ENCODE measurements at regions not wholly inside any gene's neighbourhood (a gene's known extent, or its start where the extent isn't known, plus 50 kb on each side); places are given as distances from the start of the nearest gene placed in this dataset.

DNA sequence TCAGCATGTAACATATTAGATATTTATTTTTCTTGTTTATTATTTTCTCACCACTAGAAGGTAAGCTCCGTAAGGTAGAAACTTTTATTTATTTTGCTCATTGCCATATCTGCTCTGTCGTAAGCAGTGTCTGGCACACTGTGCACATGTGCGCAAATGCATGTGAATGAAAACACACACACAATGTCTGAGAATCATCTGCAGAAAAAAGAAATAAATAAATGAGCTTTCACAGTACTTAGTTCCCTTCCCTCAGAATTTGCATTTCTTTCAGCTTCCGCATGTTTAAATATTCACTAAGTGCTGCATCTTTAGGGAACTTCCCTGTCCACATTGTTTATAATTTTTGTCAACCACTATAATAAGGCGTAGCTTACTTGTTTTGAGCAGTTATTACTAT, 963.0 kb upstream of the PABPC4L start:
- no peak overlapping the region for H3K27ac Mint-ChIP-seq (ENCODE audit: unreplicated experiment)

DNA sequence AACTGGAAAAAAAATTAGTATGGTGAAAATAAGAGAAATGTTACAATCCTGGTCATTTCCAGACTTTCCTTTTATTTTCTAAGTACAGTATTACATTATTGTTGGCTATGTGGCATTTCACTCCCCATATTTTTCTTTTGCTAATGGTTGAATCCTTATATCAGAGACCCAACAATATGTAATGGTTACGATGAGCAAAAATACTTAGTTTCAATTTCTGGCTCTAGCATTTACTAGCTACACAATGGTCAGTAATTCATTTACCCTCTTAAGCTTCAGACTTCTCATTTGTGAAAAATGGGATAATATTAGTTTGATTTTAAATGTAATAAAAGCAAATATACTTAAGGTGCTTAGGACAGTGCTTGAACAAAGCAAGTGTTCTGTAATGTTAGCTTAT, 942.9 kb upstream of the PABPC4L start:
- H4K20me1 ChIP-seq (ENCODE audit: insufficient read depth, low read length), result no peaks in the 10 kb centered on the region
- no peak overlapping the region for H3K9ac ChIP-seq (ENCODE audit: low read length)
- no peak overlapping the region for H3K4me3 ChIP-seq (ENCODE audit: insufficient read depth, low read depth, low read length)
- TF ChIP-seq, protein P1, sequence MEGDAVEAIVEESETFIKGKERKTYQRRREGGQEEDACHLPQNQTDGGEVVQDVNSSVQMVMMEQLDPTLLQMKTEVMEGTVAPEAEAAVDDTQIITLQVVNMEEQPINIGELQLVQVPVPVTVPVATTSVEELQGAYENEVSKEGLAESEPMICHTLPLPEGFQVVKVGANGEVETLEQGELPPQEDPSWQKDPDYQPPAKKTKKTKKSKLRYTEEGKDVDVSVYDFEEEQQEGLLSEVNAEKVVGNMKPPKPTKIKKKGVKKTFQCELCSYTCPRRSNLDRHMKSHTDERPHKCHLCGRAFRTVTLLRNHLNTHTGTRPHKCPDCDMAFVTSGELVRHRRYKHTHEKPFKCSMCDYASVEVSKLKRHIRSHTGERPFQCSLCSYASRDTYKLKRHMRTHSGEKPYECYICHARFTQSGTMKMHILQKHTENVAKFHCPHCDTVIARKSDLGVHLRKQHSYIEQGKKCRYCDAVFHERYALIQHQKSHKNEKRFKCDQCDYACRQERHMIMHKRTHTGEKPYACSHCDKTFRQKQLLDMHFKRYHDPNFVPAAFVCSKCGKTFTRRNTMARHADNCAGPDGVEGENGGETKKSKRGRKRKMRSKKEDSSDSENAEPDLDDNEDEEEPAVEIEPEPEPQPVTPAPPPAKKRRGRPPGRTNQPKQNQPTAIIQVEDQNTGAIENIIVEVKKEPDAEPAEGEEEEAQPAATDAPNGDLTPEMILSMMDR (IDR thresholded peaks at IDR 0.05; ENCODE audit: insufficient read depth, low read depth, low read length), result no peak
- TF ChIP-seq EZH2 (IDR thresholded peaks at IDR 0.05; ENCODE audit: insufficient read depth, low read length), result no peak
- H3K4me2 ChIP-seq (ENCODE audit: low read length), result no peak overlapping the region
- no peak overlapping the region for H3K27ac ChIP-seq (ENCODE audit: low read depth, low read length)
- Mint-ChIP-seq H3K36me3 (ENCODE audit: low read depth, unreplicated experiment) (no peaks in the 10 kb centered on the region), H3K27ac (ENCODE audit: unreplicated experiment) (no peak overlapping the region), H3K4me1 (ENCODE audit: low read depth, unreplicated experiment) (no peaks in the 10 kb centered on the region), H3K9me3 (ENCODE audit: unreplicated experiment) (no peaks in the 10 kb centered on the region), H3K27me3 (ENCODE audit: low read depth, unreplicated experiment) (no peaks in the 10 kb centered on the region), H3K4me3 (ENCODE audit: unreplicated experiment) (no peak overlapping the region)
- FAIRE-seq (no peak), DNase-seq (ENCODE audit: low read depth) (no peak)
- no peak overlapping the region for H2AFZ ChIP-seq (ENCODE audit: low read depth, low read length)
- H3K4me1 ChIP-seq (ENCODE audit: insufficient read depth, low read length), result no peaks in the 10 kb centered on the region
- H3K36me3 ChIP-seq (ENCODE audit: insufficient read depth, low read length), result no peaks in the 10 kb centered on the region
- H3K27me3 ChIP-seq (ENCODE audit: insufficient read depth, low read length), result no peaks in the 10 kb centered on the region
- H3K79me2 ChIP-seq (ENCODE audit: insufficient read depth, low read length), result no peaks in the 10 kb centered on the region
- H3K9me3 ChIP-seq (ENCODE audit: insufficient read depth, low read depth, low read length), result no peaks in the 10 kb centered on the region

More for the DNA sequence above, 963.0 kb upstream of the PABPC4L start:
- Histone ChIP-seq H3K27me3 (ENCODE audit: insufficient read depth, low read length) (no peaks in the 10 kb centered on the region), H2AFZ (ENCODE audit: low read depth, low read length) (no peak overlapping the region), H3K79me2 (ENCODE audit: insufficient read depth, low read length) (no peaks in the 10 kb centered on the region), H3K4me1 (ENCODE audit: insufficient read depth, low read length) (no peaks in the 10 kb centered on the region), H3K4me3 (ENCODE audit: insufficient read depth, low read depth, low read length) (no peak overlapping the region), H3K4me2 (ENCODE audit: low read length) (no peak overlapping the region), H4K20me1 (ENCODE audit: insufficient read depth, low read length) (no peaks in the 10 kb centered on the region), H3K9me3 (ENCODE audit: insufficient read depth, low read depth, low read length) (no peaks in the 10 kb centered on the region), H3K36me3 (ENCODE audit: insufficient read depth, low read length) (no peaks in the 10 kb centered on the region), H3K27ac (ENCODE audit: low read depth, low read length) (no peak overlapping the region), H3K9ac (ENCODE audit: low read length) (no peak overlapping the region)
- H3K4me3 Mint-ChIP-seq (ENCODE audit: unreplicated experiment), result no peak overlapping the region
- TF ChIP-seq, protein P1 (IDR thresholded peaks at IDR 0.05; ENCODE audit: insufficient read depth, low read depth, low read length), result no peak
- no peak for TF ChIP-seq EZH2 (IDR thresholded peaks at IDR 0.05; ENCODE audit: insufficient read depth, low read length)
- H3K36me3 Mint-ChIP-seq (ENCODE audit: low read depth, unreplicated experiment), result no peaks in the 10 kb centered on the region
- FAIRE-seq (no peak), DNase-seq (ENCODE audit: low read depth) (no peak)
- H3K9me3 Mint-ChIP-seq (ENCODE audit: unreplicated experiment), result no peaks in the 10 kb centered on the region
- no peaks in the 10 kb centered on the region for H3K27me3 Mint-ChIP-seq (ENCODE audit: low read depth, unreplicated experiment)
- H3K4me1 Mint-ChIP-seq (ENCODE audit: low read depth, unreplicated experiment), result no peaks in the 10 kb centered on the region

DNA sequence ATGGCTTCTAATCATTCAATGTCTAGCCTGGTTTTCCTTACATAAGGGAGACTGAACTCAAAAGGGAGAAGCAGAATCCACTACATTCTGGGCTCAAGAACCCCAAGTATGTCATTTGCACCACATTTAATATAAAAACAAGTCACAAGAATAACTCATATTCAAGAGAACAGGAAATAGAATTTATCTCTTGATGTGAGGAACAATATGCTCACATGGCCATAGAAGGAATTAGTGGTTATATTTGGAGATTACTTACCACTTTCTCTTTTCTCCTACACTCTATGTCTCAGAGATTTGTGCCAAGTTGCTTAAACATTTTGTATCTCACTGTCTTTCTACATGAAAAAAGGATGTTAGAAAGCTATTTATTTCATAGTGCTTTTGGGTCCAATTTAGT, 922.6 kb upstream of the PABPC4L start:
- Histone ChIP-seq H3K27me3 (ENCODE audit: insufficient read depth, low read length) (no peaks in the 10 kb centered on the region), H3K4me3 (ENCODE audit: insufficient read depth, low read depth, low read length) (no peak overlapping the region), H3K4me2 (ENCODE audit: low read length) (no peak overlapping the region), H3K79me2 (ENCODE audit: insufficient read depth, low read length) (no peaks in the 10 kb centered on the region), H3K9ac (ENCODE audit: low read length) (no peak overlapping the region), H3K4me1 (ENCODE audit: insufficient read depth, low read length) (no peaks in the 10 kb centered on the region), H3K36me3 (ENCODE audit: insufficient read depth, low read length) (no peaks in the 10 kb centered on the region), H3K9me3 (ENCODE audit: insufficient read depth, low read depth, low read length) (no peaks in the 10 kb centered on the region), H4K20me1 (ENCODE audit: insufficient read depth, low read length) (no peaks in the 10 kb centered on the region), H3K27ac (ENCODE audit: low read depth, low read length) (no peak overlapping the region), H2AFZ (ENCODE audit: low read depth, low read length) (no peak overlapping the region)
- TF ChIP-seq, protein P1 (IDR thresholded peaks at IDR 0.05; ENCODE audit: insufficient read depth, low read depth, low read length), result no peak
- TF ChIP-seq EZH2 (IDR thresholded peaks at IDR 0.05; ENCODE audit: insufficient read depth, low read length), result no peak
- H3K9me3 Mint-ChIP-seq (ENCODE audit: unreplicated experiment), result no peaks in the 10 kb centered on the region
- DNase-seq (ENCODE audit: low read depth), result no peak
- peak overlapping the region; percentile 65 for H3K27ac Mint-ChIP-seq (ENCODE audit: unreplicated experiment)
- no peaks in the 10 kb centered on the region for H3K4me1 Mint-ChIP-seq (ENCODE audit: low read depth, unreplicated experiment)
- FAIRE-seq, result no peak
- no peaks in the 10 kb centered on the region for H3K36me3 Mint-ChIP-seq (ENCODE audit: low read depth, unreplicated experiment)
- H3K27me3 Mint-ChIP-seq (ENCODE audit: low read depth, unreplicated experiment), result no peaks in the 10 kb centered on the region
- no peak overlapping the region for H3K4me3 Mint-ChIP-seq (ENCODE audit: unreplicated experiment)

Data from astrocyte (in vitro differentiated cells and primary cell).